GM15510 (cell line): ENCODE measurements at regions not wholly inside any gene's neighbourhood (a gene's known extent, or its start where the extent isn't known, plus 50 kb on each side); places are given as distances from the start of the nearest gene placed in this dataset.

Experiments
- POLR2A ChIP-seq: IDR thresholded peaks from 3 replicates; pipeline ENCODE4 v1.6.1; 2011; ENCODE audit warnings: borderline replicate concordance; ENCODE audit not compliant: insufficient read length; ENCODE audit errors: extremely low read depth

- no peak for TF ChIP-seq POLR2A
Measured at GRCh38 chr1:38129971-38130370, 83.4 kb upstream of the POU3F1 start.

GRCh38 chr1:38129473-38129872 lies 82.9 kb upstream of the POU3F1 start:
- TF ChIP-seq POLR2A, result no peak

GRCh38 chr1:38128926-38129453 lies 82.4 kb upstream of the POU3F1 start:
- no peak for TF ChIP-seq POLR2A

- no peak for TF ChIP-seq POLR2A
Measured at GRCh38 chr1:38128511-38128910, 81.9 kb upstream of the POU3F1 start.

GRCh38 chr1:38127428-38127827 lies 80.8 kb upstream of the POU3F1 start:
- TF ChIP-seq POLR2A, result no peak

GRCh38 chr1:38126970-38127369 lies 80.4 kb upstream of the POU3F1 start:
- TF ChIP-seq POLR2A, result no peak

- no peak for TF ChIP-seq POLR2A
Measured at GRCh38 chr1:38125837-38126520, 79.4 kb upstream of the POU3F1 start.

- TF ChIP-seq POLR2A, result no peak
Measured at GRCh38 chr1:38125016-38125415, 78.4 kb upstream of the POU3F1 start.

- TF ChIP-seq POLR2A, result no peak
Measured at GRCh38 chr1:38123356-38124135, 77.0 kb upstream of the POU3F1 start.

GRCh38 chr1:38121231-38121680 lies 74.7 kb upstream of the POU3F1 start:
- TF ChIP-seq POLR2A, result no peak

GRCh38 chr1:38120552-38121230 lies 74.1 kb upstream of the POU3F1 start:
- no peak for TF ChIP-seq POLR2A

GRCh38 chr1:38118976-38119375 lies 72.4 kb upstream of the POU3F1 start:
- TF ChIP-seq POLR2A, result no peak

- no peak for TF ChIP-seq POLR2A
Measured at GRCh38 chr1:38117444-38117887, 70.9 kb upstream of the POU3F1 start.

GRCh38 chr1:38115682-38116202 lies 69.1 kb upstream of the POU3F1 start:
- TF ChIP-seq POLR2A, result no peak

GRCh38 chr1:38115226-38115625 lies 68.6 kb upstream of the POU3F1 start:
- no peak for TF ChIP-seq POLR2A
